ENCODE measurements at regions not wholly inside any gene's neighbourhood (a gene's known extent, or its start where the extent isn't known, plus 50 kb on each side); places are given as distances from the start of the nearest gene placed in this dataset.

DNA sequence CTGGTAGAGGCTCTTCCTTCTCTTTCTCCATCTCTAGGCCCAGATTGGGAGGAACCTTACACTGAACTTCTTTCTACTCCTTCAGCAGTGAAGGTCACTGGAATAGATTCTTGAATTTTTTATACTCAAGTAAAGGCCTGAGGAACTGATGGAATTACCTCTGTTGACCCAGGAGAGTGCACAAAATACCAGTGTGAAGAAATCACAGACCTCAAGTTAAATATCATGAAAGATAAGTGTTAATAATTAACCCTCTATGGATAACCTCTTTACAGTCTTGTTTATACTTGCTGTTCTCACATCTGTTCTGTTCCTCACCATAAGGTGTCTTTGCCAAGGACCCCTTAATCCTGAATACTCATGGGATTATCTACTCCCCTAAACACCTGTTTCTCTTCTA lies 244.4 kb upstream of the STAC start:
- POLR2A ChIA-PET, result no interaction called here
- Histone ChIP-seq H3K4me3 (ENCODE audit: low read depth, low read length) (no peak overlapping the region), H3K27ac (ENCODE audit: extremely low read depth, low read depth, low read length) (no peak overlapping the region), H3K4me1 (ENCODE audit: control insufficient read depth, insufficient read depth, low read length) (no peaks in the 10 kb centered on the region), H3K9me3 (ENCODE audit: control insufficient read depth, insufficient read depth, low read depth, low read length) (no peaks in the 10 kb centered on the region), H3K36me3 (ENCODE audit: control insufficient read depth in 2 of 2, insufficient read depth in 1 of 2, low read length in 2 of 2) (no peaks in the 10 kb centered on the region)
- TF ChIP-seq, protein P1, sequence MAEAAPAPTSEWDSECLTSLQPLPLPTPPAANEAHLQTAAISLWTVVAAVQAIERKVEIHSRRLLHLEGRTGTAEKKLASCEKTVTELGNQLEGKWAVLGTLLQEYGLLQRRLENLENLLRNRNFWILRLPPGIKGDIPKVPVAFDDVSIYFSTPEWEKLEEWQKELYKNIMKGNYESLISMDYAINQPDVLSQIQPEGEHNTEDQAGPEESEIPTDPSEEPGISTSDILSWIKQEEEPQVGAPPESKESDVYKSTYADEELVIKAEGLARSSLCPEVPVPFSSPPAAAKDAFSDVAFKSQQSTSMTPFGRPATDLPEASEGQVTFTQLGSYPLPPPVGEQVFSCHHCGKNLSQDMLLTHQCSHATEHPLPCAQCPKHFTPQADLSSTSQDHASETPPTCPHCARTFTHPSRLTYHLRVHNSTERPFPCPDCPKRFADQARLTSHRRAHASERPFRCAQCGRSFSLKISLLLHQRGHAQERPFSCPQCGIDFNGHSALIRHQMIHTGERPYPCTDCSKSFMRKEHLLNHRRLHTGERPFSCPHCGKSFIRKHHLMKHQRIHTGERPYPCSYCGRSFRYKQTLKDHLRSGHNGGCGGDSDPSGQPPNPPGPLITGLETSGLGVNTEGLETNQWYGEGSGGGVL (tag by site-specific recombination; IDR thresholded peaks at IDR 0.05), result no peak
- TF ChIP-seq, protein P2, sequence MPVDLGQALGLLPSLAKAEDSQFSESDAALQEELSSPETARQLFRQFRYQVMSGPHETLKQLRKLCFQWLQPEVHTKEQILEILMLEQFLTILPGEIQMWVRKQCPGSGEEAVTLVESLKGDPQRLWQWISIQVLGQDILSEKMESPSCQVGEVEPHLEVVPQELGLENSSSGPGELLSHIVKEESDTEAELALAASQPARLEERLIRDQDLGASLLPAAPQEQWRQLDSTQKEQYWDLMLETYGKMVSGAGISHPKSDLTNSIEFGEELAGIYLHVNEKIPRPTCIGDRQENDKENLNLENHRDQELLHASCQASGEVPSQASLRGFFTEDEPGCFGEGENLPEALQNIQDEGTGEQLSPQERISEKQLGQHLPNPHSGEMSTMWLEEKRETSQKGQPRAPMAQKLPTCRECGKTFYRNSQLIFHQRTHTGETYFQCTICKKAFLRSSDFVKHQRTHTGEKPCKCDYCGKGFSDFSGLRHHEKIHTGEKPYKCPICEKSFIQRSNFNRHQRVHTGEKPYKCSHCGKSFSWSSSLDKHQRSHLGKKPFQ (tag by site-specific recombination; IDR thresholded peaks at IDR 0.05), result no peak
- TF ChIP-seq ZNF623 (tag by site-specific recombination; IDR thresholded peaks at IDR 0.05) (no peak), GLIS1 (tag by site-specific recombination; IDR thresholded peaks at IDR 0.05) (no peak), KLF8 (tag by site-specific recombination; IDR thresholded peaks at IDR 0.05) (no peak)
- CTCF ChIA-PET, result no interaction called here

DNA sequence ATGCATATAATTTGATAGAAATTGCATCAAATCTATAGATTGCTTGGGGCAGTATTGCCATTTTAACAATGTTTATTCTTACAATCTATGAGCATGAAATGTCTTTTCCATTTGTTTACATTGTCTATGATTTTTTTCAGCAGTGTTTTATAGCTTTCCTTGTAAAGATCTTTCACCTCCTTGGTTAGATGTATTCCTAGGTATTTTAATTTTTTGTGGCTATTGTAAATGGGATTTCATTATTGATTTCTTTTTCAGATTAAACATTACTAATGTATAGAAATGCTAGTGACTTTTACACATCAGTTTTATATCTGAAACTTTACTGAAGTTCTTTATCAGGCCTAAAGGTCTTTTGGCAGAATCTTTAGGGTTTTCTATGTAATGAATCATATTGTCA lies 237.6 kb upstream of the STAC start:
- no peak for TF ChIP-seq ZNF311 (tag by site-specific recombination; IDR thresholded peaks at IDR 0.05; ENCODE audit: borderline replicate concordance)
- TF ChIP-seq OVOL3 (tag by site-specific recombination; IDR thresholded peaks at IDR 0.05), result no peak
- TF ChIP-seq, protein P3, sequence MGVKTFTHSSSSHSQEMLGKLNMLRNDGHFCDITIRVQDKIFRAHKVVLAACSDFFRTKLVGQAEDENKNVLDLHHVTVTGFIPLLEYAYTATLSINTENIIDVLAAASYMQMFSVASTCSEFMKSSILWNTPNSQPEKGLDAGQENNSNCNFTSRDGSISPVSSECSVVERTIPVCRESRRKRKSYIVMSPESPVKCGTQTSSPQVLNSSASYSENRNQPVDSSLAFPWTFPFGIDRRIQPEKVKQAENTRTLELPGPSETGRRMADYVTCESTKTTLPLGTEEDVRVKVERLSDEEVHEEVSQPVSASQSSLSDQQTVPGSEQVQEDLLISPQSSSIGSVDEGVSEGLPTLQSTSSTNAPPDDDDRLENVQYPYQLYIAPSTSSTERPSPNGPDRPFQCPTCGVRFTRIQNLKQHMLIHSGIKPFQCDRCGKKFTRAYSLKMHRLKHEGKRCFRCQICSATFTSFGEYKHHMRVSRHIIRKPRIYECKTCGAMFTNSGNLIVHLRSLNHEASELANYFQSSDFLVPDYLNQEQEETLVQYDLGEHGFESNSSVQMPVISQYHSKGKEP (tag by site-specific recombination; IDR thresholded peaks at IDR 0.05), result no peak
- TF ChIP-seq, protein P4, sequence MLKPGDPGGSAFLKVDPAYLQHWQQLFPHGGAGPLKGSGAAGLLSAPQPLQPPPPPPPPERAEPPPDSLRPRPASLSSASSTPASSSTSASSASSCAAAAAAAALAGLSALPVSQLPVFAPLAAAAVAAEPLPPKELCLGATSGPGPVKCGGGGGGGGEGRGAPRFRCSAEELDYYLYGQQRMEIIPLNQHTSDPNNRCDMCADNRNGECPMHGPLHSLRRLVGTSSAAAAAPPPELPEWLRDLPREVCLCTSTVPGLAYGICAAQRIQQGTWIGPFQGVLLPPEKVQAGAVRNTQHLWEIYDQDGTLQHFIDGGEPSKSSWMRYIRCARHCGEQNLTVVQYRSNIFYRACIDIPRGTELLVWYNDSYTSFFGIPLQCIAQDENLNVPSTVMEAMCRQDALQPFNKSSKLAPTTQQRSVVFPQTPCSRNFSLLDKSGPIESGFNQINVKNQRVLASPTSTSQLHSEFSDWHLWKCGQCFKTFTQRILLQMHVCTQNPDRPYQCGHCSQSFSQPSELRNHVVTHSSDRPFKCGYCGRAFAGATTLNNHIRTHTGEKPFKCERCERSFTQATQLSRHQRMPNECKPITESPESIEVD (tag by site-specific recombination; IDR thresholded peaks at IDR 0.05), result no peak
- no peak for TF ChIP-seq KLF9 (tag by site-specific recombination; IDR thresholded peaks at IDR 0.05; ENCODE audit: low read depth)
- TF ChIP-seq, protein P5, sequence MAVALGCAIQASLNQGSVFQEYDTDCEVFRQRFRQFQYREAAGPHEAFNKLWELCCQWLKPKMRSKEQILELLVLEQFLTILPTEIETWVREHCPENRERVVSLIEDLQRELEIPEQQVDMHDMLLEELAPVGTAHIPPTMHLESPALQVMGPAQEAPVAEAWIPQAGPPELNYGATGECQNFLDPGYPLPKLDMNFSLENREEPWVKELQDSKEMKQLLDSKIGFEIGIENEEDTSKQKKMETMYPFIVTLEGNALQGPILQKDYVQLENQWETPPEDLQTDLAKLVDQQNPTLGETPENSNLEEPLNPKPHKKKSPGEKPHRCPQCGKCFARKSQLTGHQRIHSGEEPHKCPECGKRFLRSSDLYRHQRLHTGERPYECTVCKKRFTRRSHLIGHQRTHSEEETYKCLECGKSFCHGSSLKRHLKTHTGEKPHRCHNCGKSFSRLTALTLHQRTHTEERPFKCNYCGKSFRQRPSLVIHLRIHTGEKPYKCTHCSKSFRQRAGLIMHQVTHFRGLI (tag by site-specific recombination; IDR thresholded peaks at IDR 0.05), result no peak
- no peak for TF ChIP-seq ZNF23 (tag by site-specific recombination; IDR thresholded peaks at IDR 0.05; ENCODE audit: borderline replicate concordance)
- TF ChIP-seq, protein P6, sequence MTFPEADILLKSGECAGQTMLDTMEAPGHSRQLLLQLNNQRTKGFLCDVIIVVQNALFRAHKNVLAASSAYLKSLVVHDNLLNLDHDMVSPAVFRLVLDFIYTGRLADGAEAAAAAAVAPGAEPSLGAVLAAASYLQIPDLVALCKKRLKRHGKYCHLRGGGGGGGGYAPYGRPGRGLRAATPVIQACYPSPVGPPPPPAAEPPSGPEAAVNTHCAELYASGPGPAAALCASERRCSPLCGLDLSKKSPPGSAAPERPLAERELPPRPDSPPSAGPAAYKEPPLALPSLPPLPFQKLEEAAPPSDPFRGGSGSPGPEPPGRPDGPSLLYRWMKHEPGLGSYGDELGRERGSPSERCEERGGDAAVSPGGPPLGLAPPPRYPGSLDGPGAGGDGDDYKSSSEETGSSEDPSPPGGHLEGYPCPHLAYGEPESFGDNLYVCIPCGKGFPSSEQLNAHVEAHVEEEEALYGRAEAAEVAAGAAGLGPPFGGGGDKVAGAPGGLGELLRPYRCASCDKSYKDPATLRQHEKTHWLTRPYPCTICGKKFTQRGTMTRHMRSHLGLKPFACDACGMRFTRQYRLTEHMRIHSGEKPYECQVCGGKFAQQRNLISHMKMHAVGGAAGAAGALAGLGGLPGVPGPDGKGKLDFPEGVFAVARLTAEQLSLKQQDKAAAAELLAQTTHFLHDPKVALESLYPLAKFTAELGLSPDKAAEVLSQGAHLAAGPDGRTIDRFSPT (tag by site-specific recombination; IDR thresholded peaks at IDR 0.05), result no peak
- no peak for TF ChIP-seq EGR2 (tag by site-specific recombination; IDR thresholded peaks at IDR 0.05; ENCODE audit: low read depth)
- no peak for TF ChIP-seq ZNF658 (tag by site-specific recombination; IDR thresholded peaks at IDR 0.05)
- TF ChIP-seq ZNF266 (tag by site-specific recombination; IDR thresholded peaks at IDR 0.05; ENCODE audit: low read depth), result no peak
- no peak for TF ChIP-seq ZNF354C (tag by site-specific recombination; IDR thresholded peaks at IDR 0.05; ENCODE audit: borderline replicate concordance, low read depth)
- TF ChIP-seq ZNF664 (tag by site-specific recombination; IDR thresholded peaks at IDR 0.05), result no peak
- Histone ChIP-seq H3K36me3 (ENCODE audit: control insufficient read depth in 2 of 2, insufficient read depth in 1 of 2, low read length in 2 of 2) (no peaks in the 10 kb centered on the region), H3K4me1 (ENCODE audit: control insufficient read depth, insufficient read depth, low read length) (0 out of 2 replicates have a peak, but pooled peaks cover 2% of the 10 kb centered on the region), H3K27ac (ENCODE audit: extremely low read depth, low read depth, low read length) (no peak overlapping the region), H3K9me3 (ENCODE audit: control insufficient read depth, insufficient read depth, low read depth, low read length) (no peaks in the 10 kb centered on the region), H3K4me3 (ENCODE audit: low read depth, low read length) (no peak overlapping the region)
- ChIA-PET POLR2A (no interaction called here), CTCF (no interaction called here)

Measured in HEK293 (cell line).